Testis (tissue), 2 donors: ENCODE measurements at regions not wholly inside any gene's neighbourhood (a gene's known extent, or its start where the extent isn't known, plus 50 kb on each side); places are given as distances from the start of the nearest gene placed in this dataset.

Experiments used
- CTCF ChIP-seq, 3 experiments: fragments of 450-650 bp in 2 of 3; fragments of 200-600 bp in 1 of 3; sonication (generic) in 1 of 3; IDR thresholded peaks; one replicate each; pipeline ENCODE4 v1.5.1; 2016 to 2019; ENCODE audit warnings: antibody characterized with exemption in 3 of 3, mild to moderate bottlenecking in 2 of 3, moderate library complexity in 1 of 3
- POLR2A ChIP-seq: fragments of 450-650 bp; IDR thresholded peaks from one replicate; pipeline ENCODE4 v1.6.1; 2017; ENCODE audit warnings: antibody characterized with exemption, mild to moderate bottlenecking, moderate library complexity

GRCh38 chr11:38759394-38759793 is 2161.4 kb upstream of the RAG2 start:
- TF ChIP-seq POLR2A (no peak), CTCF (IDR thresholded peaks at IDR 0.05) (no peak)
